Transverse colon (tissue), 4 donors: ENCODE measurements at regions not wholly inside any gene's neighbourhood (a gene's known extent, or its start where the extent isn't known, plus 50 kb on each side); places are given as distances from the start of the nearest gene placed in this dataset.

Experiments used
- DNase-seq: peaks from one replicate; pipeline ENCODE4 v3.0.0-alpha.2; 2019
- H3K27ac ChIP-seq, 4 donors: fragments of 200-600 bp; sonication (generic); 2 replicates each; pipeline ENCODE4 v1.5.1; 2016 to 2018; ENCODE audit warnings: inconsistent platforms in 4 of 4
- H3K27me3 ChIP-seq: fragments of 200-600 bp; sonication (generic); 2 replicates; pipeline ENCODE4 v1.5.1; 2017; ENCODE audit warnings: inconsistent platforms
- H3K36me3 ChIP-seq, 4 donors: fragments of 200-600 bp; sonication (generic); 2 replicates each; pipeline ENCODE4 v1.5.1; 2017 to 2019; ENCODE audit warnings: inconsistent platforms in 4 of 4
- H3K4me1 ChIP-seq, 4 donors: fragments of 200-600 bp; sonication (generic); 2 replicates each; pipeline ENCODE4 v1.5.1; 2017 to 2020; ENCODE audit warnings: inconsistent platforms in 4 of 4
- H3K4me3 ChIP-seq, 4 donors: fragments of 200-600 bp; sonication (generic); 1 replicate in 1 of 4; 2 replicates in 3 of 4; pipeline versions ENCODE4 v1.5.1 to v1.6.1; 2017 to 2019; ENCODE audit warnings: inconsistent platforms in 4 of 4
- H3K9me3 ChIP-seq, 2 donors: fragments of 200-600 bp; sonication (generic); 2 replicates each; pipeline ENCODE4 v1.5.1; 2017 to 2019; ENCODE audit warnings: inconsistent platforms in 2 of 2
- CTCF ChIP-seq, 5 experiments: fragments of 200-600 bp in 3 of 5; fragments of 450-650 bp in 2 of 5; sonication (generic) in 3 of 5; IDR thresholded peaks; 1 replicate in 2 of 5; 2 replicates in 3 of 5; pipeline ENCODE4 v1.5.1; 2016 to 2017; ENCODE audit warnings: antibody characterized with exemption in 5 of 5, inconsistent platforms in 3 of 5, mild to moderate bottlenecking in 2 of 5, moderate library complexity in 1 of 5
- EP300 ChIP-seq: sonication (generic); formaldehyde crosslinking; IDR thresholded peaks from one replicate; pipeline ENCODE4 v1.6.1; 2017; ENCODE audit warnings: antibody characterized with exemption, low read depth
- POLR2A ChIP-seq: fragments of 450-650 bp; IDR thresholded peaks from one replicate; pipeline ENCODE4 v1.6.1; 2016; ENCODE audit warnings: antibody characterized with exemption, mild to moderate bottlenecking, moderate library complexity
- POLR2AphosphoS5 ChIP-seq, 3 donors: sonication (generic); formaldehyde crosslinking; IDR thresholded peaks; one replicate each; pipeline ENCODE4 v1.6.1; 2016; ENCODE audit warnings: antibody characterized with exemption in 3 of 3
- WGBS, 2 donors: methylation state at CpG; one replicate each; pipeline ENCODE4 v1.1.5; 2018; ENCODE audit warnings: low coverage in 1 of 2; 5-methylcytosine and 5-hydroxymethylcytosine counted together
- in situ Hi-C, 4 donors: fragments of 200-750 bp; cut with MboI; loops; one replicate each; pipeline versions ENCODE4 v1.15.0 to v1.15.1; 2017; ENCODE audit warnings: low sequenced_read_pairs in 3 of 4, low pct_ligation_motif_present in 1 of 4, low pct_unique_long_range_greater_than_20kb in 1 of 4
- intact Hi-C: fragments of 100-400 bp; cut with DNase I; formaldehyde crosslinking; loops from one replicate; pipeline ENCODE4 v1.15.1; 2023; ENCODE audit warnings: low total_unique reads

- H3K27me3 ChIP-seq = peaks cover 3% of the 10 kb centered on the region
- H3K36me3 ChIP-seq = no peaks in the 10 kb centered on the region
- no peak overlapping the region for H3K27ac ChIP-seq
- 43 to 75% methylated on average over 1 to 3 of the region's 3 CpGs for WGBS, 2 donors
- DNase-seq = no peak
- H3K9me3 ChIP-seq = no peaks in the 10 kb centered on the region
- in situ Hi-C loops = no loop called here
- intact Hi-C loops = no loop called here
- no peaks in the 10 kb centered on the region for H3K4me1 ChIP-seq
- H3K4me3 ChIP-seq = no peak overlapping the region
- TF ChIP-seq POLR2A (no peak), POLR2AphosphoS5 (IDR thresholded peaks at IDR 0.05) (no peak), EP300 (no peak), CTCF (IDR thresholded peaks at IDR 0.05) (no peak)
Observed at GRCh38 chr7:54825368-54825767, 66.4 kb upstream of the SEC61G start.

GRCh38 chr7:54827734-54828133, 68.7 kb upstream of the SEC61G start:
- in situ Hi-C loops = no loop called here
- no peak for DNase-seq

GRCh38 chr7:54831046-54831643, 72.1 kb upstream of the SEC61G start:
- Histone ChIP-seq H3K27me3 (peaks cover 3% of the 10 kb centered on the region), H3K27ac (no peak overlapping the region), H3K9me3 (no peaks in the 10 kb centered on the region), H3K4me3 (no peak overlapping the region), H3K4me1 (no peaks in the 10 kb centered on the region), H3K36me3 (no peaks in the 10 kb centered on the region)
- DNase-seq = no peak
- no peak for TF ChIP-seq POLR2AphosphoS5 (IDR thresholded peaks at IDR 0.05)
- no peak for TF ChIP-seq CTCF (IDR thresholded peaks at IDR 0.05)
- TF ChIP-seq POLR2A = no peak
- TF ChIP-seq EP300 = no peak
- in situ Hi-C loops = no loop called here
- intact Hi-C loops = no loop called here
- WGBS, 2 donors = 72 to 73% methylated on average over 3 to 4 of the region's 4 CpGs

More at GRCh38 chr7:54827734-54828133, 68.7 kb upstream of the SEC61G start:
- peaks cover 3% of the 10 kb centered on the region for H3K27me3 ChIP-seq
- H3K4me3 ChIP-seq = no peak overlapping the region
- no peaks in the 10 kb centered on the region for H3K4me1 ChIP-seq
- WGBS, 2 donors = 71 to 82% methylated on average over 4 of the region's 4 CpGs
- no peaks in the 10 kb centered on the region for H3K36me3 ChIP-seq
- H3K9me3 ChIP-seq = no peaks in the 10 kb centered on the region
- intact Hi-C loops = no loop called here
- TF ChIP-seq EP300 (no peak), POLR2AphosphoS5 (IDR thresholded peaks at IDR 0.05) (no peak), CTCF (IDR thresholded peaks at IDR 0.05) (no peak), POLR2A (no peak)
- H3K27ac ChIP-seq = no peak overlapping the region

- in situ Hi-C loops = no loop called here
- intact Hi-C loops = no loop called here
Observed at GRCh38 chr7:54831644-54832095, 72.7 kb upstream of the SEC61G start.

More at GRCh38 chr7:54831644-54832095, 72.7 kb upstream of the SEC61G start:
- H3K4me3 ChIP-seq = no peak overlapping the region
- TF ChIP-seq POLR2A (no peak), CTCF (IDR thresholded peaks at IDR 0.05) (no peak), EP300 (no peak), POLR2AphosphoS5 (IDR thresholded peaks at IDR 0.05) (no peak)
- no peaks in the 10 kb centered on the region for H3K9me3 ChIP-seq
- H3K27me3 ChIP-seq = peaks cover 3% of the 10 kb centered on the region
- H3K4me1 ChIP-seq = no peaks in the 10 kb centered on the region
- no peak overlapping the region for H3K27ac ChIP-seq
- no peaks in the 10 kb centered on the region for H3K36me3 ChIP-seq
- DNase-seq = no peak
- WGBS, 2 donors = 64 to 86% methylated on average over 7 of the region's 7 CpGs
